ENCODE measurements at regions not wholly inside any gene's neighbourhood (a gene's known extent, or its start where the extent isn't known, plus 50 kb on each side); places are given as distances from the start of the nearest gene placed in this dataset.

DNA sequence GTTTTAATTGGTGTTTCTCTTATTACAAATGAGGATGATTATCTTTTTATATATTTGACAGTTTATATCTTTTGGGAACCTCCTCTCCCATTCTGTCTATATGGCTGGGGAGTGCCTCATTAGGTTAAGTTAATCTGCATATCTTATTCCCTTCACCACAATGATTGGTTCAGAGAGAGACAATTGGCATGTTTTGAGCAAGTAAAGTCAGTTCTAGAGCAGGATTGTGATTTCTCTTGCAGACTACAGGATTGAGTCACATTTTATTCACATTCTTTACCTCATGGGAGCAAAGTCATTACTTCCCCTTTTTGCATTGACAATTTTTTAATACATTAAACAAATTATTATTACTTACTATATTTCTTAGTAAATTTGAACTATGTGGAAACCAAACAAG, 345.6 kb downstream of the MDFIC start:
- in situ Hi-C loops (cut with MboI; ENCODE audit: low pct_unique_long_range_greater_than_20kb, low sequenced_read_pairs, unreplicated experiment) = no loop called here
- TF ChIP-seq, protein P1, sequence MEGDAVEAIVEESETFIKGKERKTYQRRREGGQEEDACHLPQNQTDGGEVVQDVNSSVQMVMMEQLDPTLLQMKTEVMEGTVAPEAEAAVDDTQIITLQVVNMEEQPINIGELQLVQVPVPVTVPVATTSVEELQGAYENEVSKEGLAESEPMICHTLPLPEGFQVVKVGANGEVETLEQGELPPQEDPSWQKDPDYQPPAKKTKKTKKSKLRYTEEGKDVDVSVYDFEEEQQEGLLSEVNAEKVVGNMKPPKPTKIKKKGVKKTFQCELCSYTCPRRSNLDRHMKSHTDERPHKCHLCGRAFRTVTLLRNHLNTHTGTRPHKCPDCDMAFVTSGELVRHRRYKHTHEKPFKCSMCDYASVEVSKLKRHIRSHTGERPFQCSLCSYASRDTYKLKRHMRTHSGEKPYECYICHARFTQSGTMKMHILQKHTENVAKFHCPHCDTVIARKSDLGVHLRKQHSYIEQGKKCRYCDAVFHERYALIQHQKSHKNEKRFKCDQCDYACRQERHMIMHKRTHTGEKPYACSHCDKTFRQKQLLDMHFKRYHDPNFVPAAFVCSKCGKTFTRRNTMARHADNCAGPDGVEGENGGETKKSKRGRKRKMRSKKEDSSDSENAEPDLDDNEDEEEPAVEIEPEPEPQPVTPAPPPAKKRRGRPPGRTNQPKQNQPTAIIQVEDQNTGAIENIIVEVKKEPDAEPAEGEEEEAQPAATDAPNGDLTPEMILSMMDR (IDR thresholded peaks at IDR 0.05; ENCODE audit: extremely low read depth, insufficient read depth, missing control alignments) = no peak
- peak; percentile 2 for DNase-seq (ENCODE audit: low spot score)

- TF ChIP-seq, protein P1 (IDR thresholded peaks at IDR 0.05; ENCODE audit: extremely low read depth, insufficient read depth, missing control alignments) = no peak
- no peak for DNase-seq (ENCODE audit: low spot score)
- in situ Hi-C loops (cut with MboI; ENCODE audit: low pct_unique_long_range_greater_than_20kb, low sequenced_read_pairs, unreplicated experiment) = no loop called here
Observed at GRCh38 chr7:115260381-115260780, 338.5 kb downstream of the MDFIC start.

- in situ Hi-C loops (cut with MboI; ENCODE audit: low pct_unique_long_range_greater_than_20kb, low sequenced_read_pairs, unreplicated experiment) = no loop called here
- TF ChIP-seq, protein P1 (IDR thresholded peaks at IDR 0.05; ENCODE audit: extremely low read depth, insufficient read depth, missing control alignments) = no peak
Observed at GRCh38 chr7:115252461-115252860, 330.6 kb downstream of the MDFIC start.

DNA sequence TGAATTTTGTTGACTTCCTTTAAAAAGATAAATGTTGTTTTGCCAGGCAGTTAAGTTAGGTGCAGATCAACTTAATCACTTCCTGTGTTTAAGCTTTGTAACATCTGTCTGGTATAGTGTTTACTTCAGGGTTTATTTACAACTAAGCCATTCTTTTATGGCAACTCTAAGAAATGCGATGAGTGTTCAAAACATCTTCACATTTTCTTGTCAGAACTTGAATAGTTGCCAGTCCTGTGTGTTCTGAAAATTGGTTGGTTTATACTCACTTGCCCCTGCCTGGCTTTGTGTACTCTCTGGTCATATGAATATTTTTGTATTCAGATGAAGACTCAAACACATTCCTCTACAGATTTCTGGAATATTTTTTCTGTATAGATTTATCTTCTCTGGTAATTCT, 327.2 kb downstream of the MDFIC start:
- in situ Hi-C loops (cut with MboI; ENCODE audit: low pct_unique_long_range_greater_than_20kb, low sequenced_read_pairs, unreplicated experiment) = no loop called here
- TF ChIP-seq, protein P1 (IDR thresholded peaks at IDR 0.05; ENCODE audit: extremely low read depth, insufficient read depth, missing control alignments) = no peak
- DNase-seq (ENCODE audit: low spot score) = no peak

More at GRCh38 chr7:115252461-115252860, 330.6 kb downstream of the MDFIC start:
- no peak for DNase-seq (ENCODE audit: low spot score)

GRCh38 chr7:115241151-115241550, 319.3 kb downstream of the MDFIC start:
- in situ Hi-C loops (cut with MboI; ENCODE audit: low pct_unique_long_range_greater_than_20kb, low sequenced_read_pairs, unreplicated experiment) = no loop called here
- TF ChIP-seq, protein P1 (IDR thresholded peaks at IDR 0.05; ENCODE audit: extremely low read depth, insufficient read depth, missing control alignments) = no peak

DNA sequence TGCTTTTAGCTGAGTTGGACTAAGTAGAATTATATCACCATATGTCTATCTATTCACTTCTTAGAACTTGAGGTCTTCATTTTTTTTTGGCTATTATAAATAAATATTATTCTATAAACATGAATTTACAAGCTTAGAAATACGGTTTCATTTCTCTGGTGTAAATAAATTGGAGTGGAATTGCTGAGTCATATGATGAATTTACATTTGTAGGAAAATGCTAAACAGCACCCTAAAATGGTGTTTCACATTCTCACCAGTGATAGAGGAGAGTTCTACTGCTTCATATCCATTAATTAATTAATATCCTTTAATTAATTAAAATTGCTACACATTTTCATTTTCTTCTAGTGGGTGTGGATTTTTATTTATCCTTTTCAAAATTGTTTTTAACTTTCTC, 318.3 kb downstream of the MDFIC start:
- DNase-seq (ENCODE audit: low spot score) = no peak
- in situ Hi-C loops (cut with MboI; ENCODE audit: low pct_unique_long_range_greater_than_20kb, low sequenced_read_pairs, unreplicated experiment) = no loop called here
- TF ChIP-seq, protein P1 (IDR thresholded peaks at IDR 0.05; ENCODE audit: extremely low read depth, insufficient read depth, missing control alignments) = no peak

More at GRCh38 chr7:115241151-115241550, 319.3 kb downstream of the MDFIC start:
- no peak for DNase-seq (ENCODE audit: low spot score)

DNA sequence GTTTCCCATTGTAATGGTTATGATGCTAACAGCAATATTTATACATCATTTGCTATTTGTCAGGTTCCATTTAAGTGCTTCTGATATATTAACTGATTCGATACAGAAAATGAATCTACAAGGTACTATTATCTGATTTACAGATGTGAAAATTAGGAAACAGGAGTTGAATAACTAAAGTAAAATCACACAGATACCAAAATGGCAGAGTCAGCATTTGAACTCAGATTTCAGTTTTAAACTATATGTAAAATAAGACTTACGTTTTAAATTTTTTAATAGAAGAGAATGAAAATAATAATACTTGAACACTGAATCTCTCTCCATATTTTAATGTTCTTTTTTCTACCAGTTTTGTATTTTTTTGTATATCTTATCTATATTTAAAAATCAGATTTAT, 313.2 kb downstream of the MDFIC start:
- no peak for DNase-seq (ENCODE audit: low spot score)
- in situ Hi-C loops (cut with MboI; ENCODE audit: low pct_unique_long_range_greater_than_20kb, low sequenced_read_pairs, unreplicated experiment) = no loop called here
- TF ChIP-seq, protein P1 (IDR thresholded peaks at IDR 0.05; ENCODE audit: extremely low read depth, insufficient read depth, missing control alignments) = no peak

Data from GM13977 (cell line).